Fibroblast of skin of abdomen (primary cell): ENCODE measurements at regions not wholly inside any gene's neighbourhood (a gene's known extent, or its start where the extent isn't known, plus 50 kb on each side); places are given as distances from the start of the nearest gene placed in this dataset.
"Not testable (repeated sequence)": the region's sequence is repeated elsewhere in the genome, so short reads cannot be mapped to it uniquely, and the experiment has no call there.

Experiments
- DNase-seq: peaks from one replicate; pipeline ENCODE4 v3.0.0-alpha.2; 2013

GRCh38 chr4:161329852-161330251, 833.9 kb downstream of the FSTL5 start:
- DNase-seq, result no peak

- no peak for DNase-seq
Observed at GRCh38 chr4:161321706-161322105, 842.1 kb downstream of the FSTL5 start.

DNA sequence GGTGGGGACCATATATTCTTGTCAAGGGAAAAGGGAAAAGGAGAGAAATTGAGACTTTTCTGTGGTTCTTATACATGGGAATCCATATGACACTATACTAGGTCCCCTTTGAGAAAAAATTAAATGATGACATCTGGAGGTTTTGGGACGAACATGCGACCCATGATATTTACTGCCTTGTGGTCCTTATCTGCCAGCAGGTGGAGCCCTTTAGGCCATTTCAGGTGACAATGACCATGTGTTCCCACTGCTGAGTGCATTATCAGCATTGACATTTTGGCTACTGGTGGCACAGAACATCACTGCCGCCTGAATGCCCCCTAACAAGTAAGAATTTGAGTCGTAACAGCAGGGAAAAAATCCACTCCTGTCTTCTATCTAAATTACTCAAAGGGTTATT, 843.4 kb downstream of the FSTL5 start:
- DNase-seq, result peak; percentile 20

DNA sequence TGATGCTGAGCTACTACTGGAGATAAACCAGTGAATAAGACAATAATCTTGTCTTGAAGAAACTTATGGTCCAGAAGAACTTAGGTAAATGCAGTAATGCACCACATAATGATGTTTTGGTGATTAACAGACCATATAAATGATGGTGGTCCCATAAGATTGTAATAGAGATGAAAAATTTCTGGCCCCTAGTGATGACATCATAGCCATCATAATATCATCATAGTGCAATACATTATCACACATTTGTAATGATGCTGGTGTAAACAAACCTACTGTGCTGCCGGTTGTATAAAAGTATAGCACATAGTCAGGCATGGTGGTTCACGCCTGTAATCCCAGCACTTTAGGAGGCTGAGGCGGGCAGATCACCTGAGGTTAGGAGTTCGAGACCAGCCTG, 846.8 kb downstream of the FSTL5 start:
- DNase-seq, result no peak

DNA sequence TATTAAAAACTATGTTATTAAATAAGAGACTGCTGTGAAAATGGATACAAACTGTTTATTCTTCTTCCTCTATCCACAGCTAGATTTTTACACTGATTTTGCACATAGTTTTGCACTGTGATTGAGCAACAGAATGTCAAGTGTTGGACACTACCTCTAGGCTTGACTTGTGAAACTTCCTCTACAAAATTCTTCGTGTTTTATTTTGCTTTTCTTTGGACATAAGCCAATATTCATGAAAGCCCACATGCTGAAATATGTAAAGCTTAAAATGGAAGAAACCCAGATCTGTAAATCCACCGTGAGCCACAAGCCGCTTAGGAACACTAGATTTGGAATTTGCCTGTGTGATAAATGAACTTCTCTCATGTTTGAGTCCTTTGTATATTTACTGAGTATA, 849.4 kb downstream of the FSTL5 start:
- peak; percentile 4 for DNase-seq

DNA sequence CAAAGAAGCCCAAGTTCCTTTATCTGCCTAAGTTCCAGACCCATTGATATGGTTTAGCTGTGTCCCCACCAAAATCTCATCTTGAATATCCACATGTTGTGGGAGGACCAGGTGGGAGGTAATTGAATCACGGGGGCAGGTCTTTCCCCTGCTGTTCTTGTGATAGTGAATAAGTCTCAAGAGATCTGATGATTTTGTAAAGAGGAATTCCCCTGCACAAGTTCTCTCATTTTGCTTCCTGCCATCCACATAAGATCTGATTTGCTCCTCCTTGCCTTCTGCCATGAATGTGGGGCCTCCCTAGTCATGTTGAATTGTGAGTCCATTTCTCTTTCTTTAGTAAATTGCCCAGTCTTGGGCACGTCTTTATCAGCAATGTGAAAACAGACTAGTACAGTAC, 860.2 kb downstream of the FSTL5 start:
- DNase-seq, result no peak

- DNase-seq, result no peak
Observed at GRCh38 chr4:161291222-161291621, 872.6 kb downstream of the FSTL5 start.

GRCh38 chr4:161287678-161288352, 876.0 kb downstream of the FSTL5 start:
- no peak for DNase-seq

- peak; percentile 7 for DNase-seq
Observed at GRCh38 chr4:161285461-161285860, 878.3 kb downstream of the FSTL5 start.

GRCh38 chr4:161280929-161281328, 882.9 kb downstream of the FSTL5 start:
- DNase-seq, result no peak

- no peak for DNase-seq
Observed at GRCh38 chr4:161279095-161279494, 884.7 kb downstream of the FSTL5 start.

GRCh38 chr4:161277150-161277787, 886.5 kb downstream of the FSTL5 start:
- not testable (repeated sequence) for DNase-seq

DNA sequence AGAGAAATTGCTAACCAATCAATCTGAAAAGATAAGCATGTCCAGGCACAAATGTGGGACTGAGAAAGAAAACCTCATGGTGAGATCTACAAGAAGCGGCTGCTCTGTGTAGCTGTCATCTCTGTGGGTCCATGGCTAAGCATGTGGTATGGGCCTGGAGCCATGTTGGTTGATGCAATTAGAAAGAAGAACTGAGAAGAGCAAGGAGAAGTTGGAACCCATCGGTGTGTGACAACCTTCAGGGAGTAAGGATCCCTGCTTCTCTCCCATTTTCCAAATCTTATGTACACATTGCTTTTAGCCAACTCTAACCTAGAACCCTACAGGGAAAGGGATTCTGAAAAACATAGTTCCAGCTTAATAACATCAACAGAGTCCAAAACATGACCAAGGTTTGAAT, 890.2 kb downstream of the FSTL5 start:
- no peak for DNase-seq

DNA sequence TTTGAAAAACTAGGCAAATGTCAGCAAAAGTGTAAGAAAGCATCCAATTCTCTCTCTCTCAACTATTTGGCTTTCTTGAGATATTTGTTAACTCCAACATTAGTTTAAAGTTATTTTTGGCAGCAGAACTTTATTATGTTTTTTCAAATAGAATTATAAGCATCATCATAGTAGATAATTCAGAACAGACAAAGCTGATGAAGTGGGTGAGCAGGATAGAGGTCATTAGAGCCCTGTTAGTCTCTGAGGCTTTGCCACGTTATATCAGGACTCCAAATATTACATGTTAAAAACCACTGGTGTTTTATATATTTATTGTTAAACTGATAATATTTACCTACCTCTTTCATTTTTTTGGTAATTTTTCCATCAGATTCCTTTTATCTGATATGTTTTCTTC, 903.0 kb downstream of the FSTL5 start:
- DNase-seq, result no peak

GRCh38 chr4:161256716-161257115, 907.1 kb downstream of the FSTL5 start:
- no peak for DNase-seq

- no peak for DNase-seq
Observed at GRCh38 chr4:161256172-161256571, 907.6 kb downstream of the FSTL5 start.

GRCh38 chr4:161254375-161254774, 909.4 kb downstream of the FSTL5 start:
- no peak for DNase-seq

GRCh38 chr4:161252520-161253141, 911.2 kb downstream of the FSTL5 start:
- no peak for DNase-seq

DNA sequence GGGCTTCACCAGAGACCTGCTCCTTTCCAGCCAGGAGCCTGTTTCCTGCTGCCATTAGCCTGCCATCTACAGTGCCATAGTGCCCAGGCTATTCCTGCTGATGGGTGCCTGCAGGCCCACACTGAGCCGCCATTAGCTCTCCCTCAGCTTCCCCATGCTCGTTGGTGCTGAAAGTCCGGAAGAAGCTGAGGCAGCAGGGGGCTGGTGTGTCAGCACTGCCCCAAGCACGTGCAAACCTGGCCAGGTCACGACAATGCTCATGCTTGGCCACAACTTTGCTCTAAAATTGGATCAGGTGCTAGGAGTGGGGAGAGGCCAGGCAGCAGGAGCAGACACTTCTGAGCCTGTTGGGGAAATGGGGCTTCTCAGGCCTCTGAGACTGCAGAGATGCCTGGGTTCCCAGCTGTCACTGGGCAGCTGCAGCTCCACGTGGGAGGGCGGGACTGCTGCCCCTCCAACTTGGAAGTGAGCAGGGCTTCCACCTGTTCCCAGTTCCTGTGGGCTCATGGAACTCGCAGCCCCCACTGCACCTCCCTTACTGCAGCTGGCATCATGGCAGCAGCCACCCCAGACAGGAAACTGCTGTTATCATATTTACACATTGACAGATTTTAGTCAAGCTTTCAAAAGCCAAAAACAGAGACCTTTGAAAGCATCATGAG, 913.9 kb downstream of the FSTL5 start:
- DNase-seq, result no peak

GRCh38 chr4:161248880-161249279, 914.9 kb downstream of the FSTL5 start:
- no peak for DNase-seq

GRCh38 chr4:161247831-161248230, 916.0 kb downstream of the FSTL5 start:
- DNase-seq, result no peak

DNA sequence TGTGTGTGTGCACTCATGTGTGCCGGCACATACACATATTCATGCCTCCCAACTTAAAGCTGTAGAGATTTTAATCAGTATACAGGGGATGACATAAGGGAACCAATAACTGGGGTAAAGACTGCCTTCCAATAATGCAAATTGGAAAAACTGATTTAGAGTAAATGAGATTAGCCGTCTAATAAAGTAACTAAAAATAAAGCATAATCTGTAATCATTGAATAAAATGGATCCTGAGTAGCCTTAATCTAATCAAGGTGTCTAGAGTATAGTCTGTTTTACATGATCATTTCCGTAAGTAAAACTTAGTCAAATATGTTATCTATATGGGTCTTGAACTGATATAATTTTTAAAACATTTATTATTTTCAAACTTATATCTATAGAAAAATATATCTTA, 925.8 kb downstream of the FSTL5 start:
- no peak for DNase-seq

DNA sequence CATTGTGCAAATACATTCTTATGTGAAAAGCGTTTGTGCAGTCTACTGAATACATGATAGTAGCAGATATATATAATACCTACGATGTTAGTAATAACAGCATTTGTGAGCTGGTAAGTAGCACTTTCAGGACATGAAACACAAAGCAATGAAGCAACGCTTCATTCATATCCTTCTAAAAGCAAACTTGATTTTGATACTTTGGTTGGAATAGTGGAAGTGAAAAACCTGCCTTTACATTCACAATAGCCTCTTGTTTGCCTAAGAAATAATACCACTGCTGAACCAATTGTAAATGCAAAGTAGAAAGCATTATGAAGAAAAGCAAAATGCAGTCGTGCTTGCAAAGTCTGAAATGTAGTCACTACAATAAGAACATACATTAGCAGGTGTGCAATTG, 926.3 kb downstream of the FSTL5 start:
- DNase-seq, result no peak

- no peak for DNase-seq
Observed at GRCh38 chr4:161225327-161225726, 938.5 kb downstream of the FSTL5 start.
